Suprapubic skin (tissue), 3 donors: ENCODE measurements at regions not wholly inside any gene's neighbourhood (a gene's known extent, or its start where the extent isn't known, plus 50 kb on each side); places are given as distances from the start of the nearest gene placed in this dataset.

Source experiments
- POLR2A ChIP-seq, 2 donors: fragments of 450-650 bp; IDR thresholded peaks; one replicate each; pipeline ENCODE4 v1.6.1; 2017; ENCODE audit warnings: antibody characterized with exemption in 2 of 2, mild to moderate bottlenecking in 2 of 2, moderate library complexity in 2 of 2
- TF ChIP-seq, protein P1 (sequence below), 2 donors: fragments of 200-600 bp in 1 of 2; fragments of 450-650 bp in 1 of 2; sonication (generic) in 1 of 2; IDR thresholded peaks; one replicate each; pipeline ENCODE4 v1.5.1; 2016 to 2019; ENCODE audit warnings: antibody characterized with exemption in 2 of 2, mild to moderate bottlenecking in 1 of 2, moderate library complexity in 1 of 2

DNA sequence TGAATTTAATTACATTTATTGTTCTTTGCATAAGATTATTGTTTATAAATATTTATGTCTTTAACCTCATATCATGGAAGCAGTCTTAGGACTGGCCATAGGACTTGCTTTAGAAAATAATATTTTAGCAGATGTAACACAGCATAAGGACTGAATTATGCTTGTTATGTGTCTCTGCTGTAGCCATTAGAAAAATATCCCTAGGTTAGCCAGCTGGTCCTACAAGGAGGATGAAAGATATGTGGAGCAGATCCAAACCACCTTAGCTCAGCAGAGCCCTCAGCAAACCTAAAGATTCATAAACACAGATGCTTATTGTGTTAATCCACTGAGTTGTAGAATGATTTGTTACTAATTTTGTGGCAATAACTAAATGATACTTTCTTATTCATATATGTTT, 166.0 kb upstream of the COL1A2 start:
- TF ChIP-seq, protein P1, sequence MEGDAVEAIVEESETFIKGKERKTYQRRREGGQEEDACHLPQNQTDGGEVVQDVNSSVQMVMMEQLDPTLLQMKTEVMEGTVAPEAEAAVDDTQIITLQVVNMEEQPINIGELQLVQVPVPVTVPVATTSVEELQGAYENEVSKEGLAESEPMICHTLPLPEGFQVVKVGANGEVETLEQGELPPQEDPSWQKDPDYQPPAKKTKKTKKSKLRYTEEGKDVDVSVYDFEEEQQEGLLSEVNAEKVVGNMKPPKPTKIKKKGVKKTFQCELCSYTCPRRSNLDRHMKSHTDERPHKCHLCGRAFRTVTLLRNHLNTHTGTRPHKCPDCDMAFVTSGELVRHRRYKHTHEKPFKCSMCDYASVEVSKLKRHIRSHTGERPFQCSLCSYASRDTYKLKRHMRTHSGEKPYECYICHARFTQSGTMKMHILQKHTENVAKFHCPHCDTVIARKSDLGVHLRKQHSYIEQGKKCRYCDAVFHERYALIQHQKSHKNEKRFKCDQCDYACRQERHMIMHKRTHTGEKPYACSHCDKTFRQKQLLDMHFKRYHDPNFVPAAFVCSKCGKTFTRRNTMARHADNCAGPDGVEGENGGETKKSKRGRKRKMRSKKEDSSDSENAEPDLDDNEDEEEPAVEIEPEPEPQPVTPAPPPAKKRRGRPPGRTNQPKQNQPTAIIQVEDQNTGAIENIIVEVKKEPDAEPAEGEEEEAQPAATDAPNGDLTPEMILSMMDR (IDR thresholded peaks at IDR 0.05) = no peak
- TF ChIP-seq POLR2A (IDR thresholded peaks at IDR 0.05) = no peak
